ENCODE measurements at regions not wholly inside any gene's neighbourhood (a gene's known extent, or its start where the extent isn't known, plus 50 kb on each side); places are given as distances from the start of the nearest gene placed in this dataset.

- TF ChIP-seq TAF1 (IDR thresholded peaks at IDR 0.05; ENCODE audit: low read depth) (no peak), NFIC (IDR thresholded peaks at IDR 0.05) (no peak), MAX (IDR thresholded peaks at IDR 0.05) (no peak)
These were observed 323.6 kb downstream of the PAX3 start for GRCh38 chr2:221975151-221975550.

Measured in Ishikawa (cell line).